ENCODE measurements at regions not wholly inside any gene's neighbourhood (a gene's known extent, or its start where the extent isn't known, plus 50 kb on each side); places are given as distances from the start of the nearest gene placed in this dataset.

DNA sequence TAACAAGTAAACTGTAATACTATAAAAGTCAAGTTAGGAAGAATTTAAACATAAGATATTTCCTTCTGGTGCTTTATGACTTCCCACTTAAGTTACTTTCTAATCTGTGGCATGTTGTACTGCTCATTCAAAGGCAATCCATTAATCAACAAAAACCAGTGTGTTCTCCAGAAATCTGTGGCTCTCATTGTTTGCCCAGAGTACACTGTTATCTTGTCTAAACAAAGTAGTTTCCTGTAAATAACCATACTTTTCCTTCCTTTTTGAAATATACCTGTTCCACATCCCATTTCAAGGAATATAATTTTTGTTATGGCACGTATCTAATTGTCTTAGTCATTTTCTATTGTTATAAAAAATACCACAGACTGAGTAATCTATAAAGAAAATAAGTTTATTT, 184.1 kb downstream of the CCER1 start:
- TF ChIP-seq, protein P1, sequence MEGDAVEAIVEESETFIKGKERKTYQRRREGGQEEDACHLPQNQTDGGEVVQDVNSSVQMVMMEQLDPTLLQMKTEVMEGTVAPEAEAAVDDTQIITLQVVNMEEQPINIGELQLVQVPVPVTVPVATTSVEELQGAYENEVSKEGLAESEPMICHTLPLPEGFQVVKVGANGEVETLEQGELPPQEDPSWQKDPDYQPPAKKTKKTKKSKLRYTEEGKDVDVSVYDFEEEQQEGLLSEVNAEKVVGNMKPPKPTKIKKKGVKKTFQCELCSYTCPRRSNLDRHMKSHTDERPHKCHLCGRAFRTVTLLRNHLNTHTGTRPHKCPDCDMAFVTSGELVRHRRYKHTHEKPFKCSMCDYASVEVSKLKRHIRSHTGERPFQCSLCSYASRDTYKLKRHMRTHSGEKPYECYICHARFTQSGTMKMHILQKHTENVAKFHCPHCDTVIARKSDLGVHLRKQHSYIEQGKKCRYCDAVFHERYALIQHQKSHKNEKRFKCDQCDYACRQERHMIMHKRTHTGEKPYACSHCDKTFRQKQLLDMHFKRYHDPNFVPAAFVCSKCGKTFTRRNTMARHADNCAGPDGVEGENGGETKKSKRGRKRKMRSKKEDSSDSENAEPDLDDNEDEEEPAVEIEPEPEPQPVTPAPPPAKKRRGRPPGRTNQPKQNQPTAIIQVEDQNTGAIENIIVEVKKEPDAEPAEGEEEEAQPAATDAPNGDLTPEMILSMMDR (IDR thresholded peaks at IDR 0.05; ENCODE audit: low read length) = no peak
- no peak for TF ChIP-seq EZH2phosphoT487 (IDR thresholded peaks at IDR 0.05; ENCODE audit: low read length)
